ENCODE measurements at regions not wholly inside any gene's neighbourhood (a gene's known extent, or its start where the extent isn't known, plus 50 kb on each side); places are given as distances from the start of the nearest gene placed in this dataset.
A peak's percentile ranks its signal among the peaks of the same experiment; 100 is the strongest.
"Not testable (repeated sequence)": the region's sequence is repeated elsewhere in the genome, so short reads cannot be mapped to it uniquely, and the experiment has no call there.

DNA sequence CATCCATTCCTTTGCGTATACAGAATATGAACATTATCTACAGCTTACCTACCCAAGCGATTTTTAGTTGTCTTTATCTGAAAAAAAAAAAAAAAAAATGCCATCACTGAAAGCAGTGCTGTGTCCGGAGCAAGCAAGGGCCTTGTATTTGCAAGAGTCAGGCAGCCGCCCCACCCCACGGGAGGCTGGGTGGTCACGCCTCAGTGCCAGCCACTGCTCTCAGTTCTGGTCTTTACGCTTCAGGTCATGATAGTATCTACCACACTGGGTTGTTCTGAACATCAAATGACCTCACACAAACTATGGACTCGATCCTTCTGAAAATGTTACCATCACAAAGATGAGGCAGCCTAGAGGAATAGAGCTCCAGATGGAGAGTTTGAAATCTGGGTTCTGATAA is 62.7 kb upstream of the HELT start:
- Mint-ChIP-seq H3K4me1 (ENCODE audit: low read depth) (peaks cover 4% of the 10 kb centered on the region), H3K36me3 (ENCODE audit: low read depth) (no peaks in the 10 kb centered on the region), H3K27me3 (ENCODE audit: low read depth) (peaks cover 26% of the 10 kb centered on the region), H3K27ac (no peak overlapping the region), H3K4me3 (ENCODE audit: low read depth) (no peak overlapping the region), H3K9me3 (no peaks in the 10 kb centered on the region)
- no peak for DNase-seq (ENCODE audit: low spot score)
- intact Hi-C loops (cut with micrococcal nuclease): no loop called here

DNA sequence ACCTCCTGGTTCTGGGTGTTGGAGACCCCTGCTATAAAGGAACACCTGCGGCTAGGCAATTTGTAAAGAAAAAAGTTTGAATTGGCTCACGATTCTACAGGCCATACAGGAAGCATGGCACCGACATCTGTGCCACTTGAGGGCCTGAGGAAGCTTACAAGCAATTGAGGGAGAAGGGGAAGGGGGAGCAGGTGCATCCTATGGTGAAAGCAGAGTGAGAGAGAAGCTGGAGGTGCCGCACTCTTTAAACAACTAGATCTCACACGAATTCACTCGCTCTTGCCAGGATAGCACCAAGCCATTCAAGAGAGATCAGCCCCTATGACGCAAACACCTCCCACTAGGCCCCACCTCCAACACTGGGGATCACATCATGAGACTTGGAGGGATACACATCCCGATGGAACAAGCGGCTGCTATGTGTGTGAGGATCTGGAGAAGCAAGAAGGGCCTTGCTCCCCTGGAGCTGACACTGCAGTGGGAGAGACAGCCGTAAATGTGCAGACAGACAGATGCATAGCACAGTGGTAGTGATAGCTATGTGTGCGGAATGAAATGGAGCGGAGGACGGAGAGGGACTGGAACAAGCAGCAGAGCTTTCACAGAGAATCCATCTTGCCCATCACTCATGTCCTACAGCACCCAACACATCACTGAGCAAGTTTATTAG is 60.7 kb upstream of the HELT start:
- Mint-ChIP-seq H3K36me3 (ENCODE audit: low read depth) (no peaks in the 10 kb centered on the region), H3K27me3 (ENCODE audit: low read depth) (peaks cover 26% of the 10 kb centered on the region), H3K27ac (no peak overlapping the region), H3K9me3 (no peaks in the 10 kb centered on the region), H3K4me1 (ENCODE audit: low read depth) (peaks cover 4% of the 10 kb centered on the region), H3K4me3 (ENCODE audit: low read depth) (no peak overlapping the region)
- intact Hi-C loops (cut with micrococcal nuclease): no loop called here
- no peak for DNase-seq (ENCODE audit: low spot score)

DNA sequence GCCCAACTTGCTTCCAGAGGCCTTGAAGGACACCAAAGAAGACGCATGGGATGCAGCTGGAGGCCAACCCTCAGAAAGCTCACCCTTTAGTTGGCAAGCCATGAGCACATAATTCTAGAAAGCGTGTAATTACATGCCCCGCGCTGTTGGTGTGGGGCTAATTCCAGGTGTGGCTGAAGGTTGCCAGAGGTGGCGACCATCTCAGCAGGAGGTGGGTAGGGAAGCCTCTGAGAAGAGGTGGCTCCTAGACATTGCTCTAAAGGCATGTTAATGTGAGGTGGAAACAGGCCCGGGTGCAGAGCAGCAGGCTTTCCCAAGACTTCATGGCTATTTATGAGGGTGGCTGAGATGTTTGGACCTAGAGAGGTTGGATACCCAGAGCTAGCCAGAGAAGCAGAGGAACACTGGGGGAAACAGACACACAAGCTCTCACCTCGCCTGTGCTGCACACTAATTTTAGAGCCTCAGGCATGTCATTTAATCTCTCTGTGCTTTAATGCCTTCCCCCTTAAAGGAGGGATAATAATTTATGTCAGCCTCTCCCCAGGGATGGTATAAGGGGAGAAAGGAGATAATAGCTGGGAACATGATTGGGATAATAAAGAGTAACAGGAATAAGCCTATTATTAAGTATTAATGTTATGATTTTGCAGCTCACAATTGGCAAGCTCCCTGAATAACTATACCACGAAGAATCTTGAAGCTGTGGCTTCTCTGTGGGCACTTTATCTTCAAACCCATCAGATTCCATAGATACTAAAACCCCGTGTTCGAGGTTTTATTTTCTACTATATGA is 60.0 kb upstream of the HELT start:
- no peak overlapping the region for H3K27ac Mint-ChIP-seq
- peaks cover 4% of the 10 kb centered on the region for H3K4me1 Mint-ChIP-seq (ENCODE audit: low read depth)
- H3K27me3 Mint-ChIP-seq (ENCODE audit: low read depth): peaks cover 26% of the 10 kb centered on the region
- DNase-seq (ENCODE audit: low spot score): no peak
- no peaks in the 10 kb centered on the region for H3K9me3 Mint-ChIP-seq
- H3K4me3 Mint-ChIP-seq (ENCODE audit: low read depth): no peak overlapping the region
- H3K36me3 Mint-ChIP-seq (ENCODE audit: low read depth): no peaks in the 10 kb centered on the region
- intact Hi-C loops (cut with micrococcal nuclease): no loop called here

DNA sequence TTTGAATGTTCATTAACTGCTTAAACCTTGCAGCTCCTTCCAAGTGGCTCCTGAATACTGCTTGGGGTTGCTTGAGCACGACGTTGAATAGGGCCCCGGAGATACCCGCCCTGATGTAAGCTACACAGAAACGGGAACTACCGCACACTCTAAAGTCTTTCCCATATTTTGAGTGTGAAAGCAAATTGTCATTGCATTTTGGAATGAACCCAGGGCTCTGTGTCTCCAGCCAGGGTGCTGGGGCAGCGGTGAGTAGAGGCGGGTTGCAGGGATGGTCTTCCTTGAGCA is 59.4 kb upstream of the HELT start:
- Mint-ChIP-seq H3K4me3 (ENCODE audit: low read depth) (no peak overlapping the region), H3K4me1 (ENCODE audit: low read depth) (peaks cover 4% of the 10 kb centered on the region), H3K27ac (no peak overlapping the region), H3K9me3 (no peaks in the 10 kb centered on the region), H3K36me3 (ENCODE audit: low read depth) (no peaks in the 10 kb centered on the region), H3K27me3 (ENCODE audit: low read depth) (peaks cover 25% of the 10 kb centered on the region)
- DNase-seq (ENCODE audit: low spot score): no peak
- intact Hi-C loops (cut with micrococcal nuclease): no loop called here

DNA sequence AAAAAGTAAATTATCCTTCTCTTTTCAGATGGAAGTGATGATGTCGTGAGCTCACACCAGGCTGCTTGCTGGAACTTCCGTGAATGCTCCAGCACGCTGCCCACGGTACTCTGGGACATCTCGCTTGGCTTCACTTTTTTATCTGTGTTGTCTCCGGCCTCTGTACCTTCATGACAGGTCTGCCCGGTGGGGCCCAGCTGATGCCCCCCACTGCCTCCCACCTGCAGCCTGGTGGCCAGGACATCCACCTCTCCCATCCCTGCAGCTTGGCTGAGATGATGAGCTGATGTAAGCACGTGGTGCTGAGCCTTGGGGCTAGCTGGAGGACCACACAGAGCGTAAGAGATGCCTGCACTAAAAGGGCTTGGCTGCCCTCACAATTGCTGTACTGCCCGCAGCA is 59.0 kb upstream of the HELT start:
- Mint-ChIP-seq H3K4me3 (ENCODE audit: low read depth) (no peak overlapping the region), H3K27me3 (ENCODE audit: low read depth) (peaks cover 21% of the 10 kb centered on the region), H3K9me3 (no peaks in the 10 kb centered on the region), H3K27ac (no peak overlapping the region), H3K36me3 (ENCODE audit: low read depth) (no peaks in the 10 kb centered on the region), H3K4me1 (ENCODE audit: low read depth) (peaks cover 4% of the 10 kb centered on the region)
- DNase-seq (ENCODE audit: low spot score): no peak
- intact Hi-C loops (cut with micrococcal nuclease): no loop called here

DNA sequence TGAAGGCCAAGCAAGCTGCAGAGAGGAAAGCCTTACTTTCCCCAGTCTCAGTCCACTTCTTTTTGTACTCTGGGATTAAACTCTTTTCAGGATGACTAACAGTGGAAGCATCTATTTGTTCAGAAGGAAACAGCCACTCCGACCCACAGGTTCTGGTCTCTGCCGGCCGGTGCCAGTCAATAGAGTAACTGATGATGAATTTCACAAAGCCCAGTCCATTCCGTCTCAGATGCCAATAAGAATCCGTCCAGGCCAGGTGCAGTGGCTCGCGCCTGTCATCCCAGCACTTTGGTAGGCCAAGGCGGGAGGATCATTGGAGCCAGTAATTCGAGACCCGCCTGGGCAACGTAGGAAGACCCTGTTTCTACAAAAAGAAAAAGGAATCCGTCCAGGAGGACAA is 58.5 kb upstream of the HELT start:
- Mint-ChIP-seq H3K27me3 (ENCODE audit: low read depth) (peaks cover 21% of the 10 kb centered on the region), H3K4me3 (ENCODE audit: low read depth) (no peak overlapping the region), H3K4me1 (ENCODE audit: low read depth) (peaks cover 4% of the 10 kb centered on the region), H3K27ac (no peak overlapping the region), H3K36me3 (ENCODE audit: low read depth) (no peaks in the 10 kb centered on the region), H3K9me3 (peaks cover under 1% of the 10 kb centered on the region)
- DNase-seq (ENCODE audit: low spot score): no peak
- intact Hi-C loops (cut with micrococcal nuclease): loop anchor here (10.0 kb wide), 1 partner anchor 105 kb away; no protein-coding TSS in a partner anchor

DNA sequence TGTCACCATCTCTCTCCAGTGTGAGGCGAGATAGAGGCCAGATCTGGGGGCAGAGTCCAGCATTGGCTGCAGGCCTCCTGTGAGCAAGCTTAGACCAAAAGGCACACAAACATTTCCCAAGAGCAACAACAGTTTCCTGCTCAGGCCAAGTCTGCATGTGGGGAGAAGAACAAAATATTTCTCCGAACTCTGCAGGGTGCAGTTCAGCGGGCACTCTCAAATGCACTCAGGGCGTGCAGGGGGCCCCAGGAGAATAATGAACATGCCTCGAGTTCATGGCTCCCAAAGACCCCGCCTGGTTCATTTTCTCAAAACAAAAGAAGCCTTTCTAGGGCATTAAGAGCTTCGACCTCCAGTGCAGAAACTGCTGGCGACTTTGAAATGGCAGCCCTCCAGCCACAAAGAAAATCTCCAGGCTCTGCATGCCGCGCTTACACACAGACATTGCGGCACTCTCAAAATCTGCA is 57.8 kb upstream of the HELT start:
- Mint-ChIP-seq H3K9me3 (peaks cover 4% of the 10 kb centered on the region), H3K27ac (no peak overlapping the region), H3K27me3 (ENCODE audit: low read depth) (peaks cover 23% of the 10 kb centered on the region), H3K4me3 (ENCODE audit: low read depth) (no peak overlapping the region), H3K36me3 (ENCODE audit: low read depth) (peaks cover 3% of the 10 kb centered on the region), H3K4me1 (ENCODE audit: low read depth) (peaks cover 5% of the 10 kb centered on the region)
- intact Hi-C loops (cut with micrococcal nuclease): loop anchor here (10.0 kb wide), 1 partner anchor 106 kb away; no protein-coding TSS in a partner anchor
- DNase-seq (ENCODE audit: low spot score): no peak

DNA sequence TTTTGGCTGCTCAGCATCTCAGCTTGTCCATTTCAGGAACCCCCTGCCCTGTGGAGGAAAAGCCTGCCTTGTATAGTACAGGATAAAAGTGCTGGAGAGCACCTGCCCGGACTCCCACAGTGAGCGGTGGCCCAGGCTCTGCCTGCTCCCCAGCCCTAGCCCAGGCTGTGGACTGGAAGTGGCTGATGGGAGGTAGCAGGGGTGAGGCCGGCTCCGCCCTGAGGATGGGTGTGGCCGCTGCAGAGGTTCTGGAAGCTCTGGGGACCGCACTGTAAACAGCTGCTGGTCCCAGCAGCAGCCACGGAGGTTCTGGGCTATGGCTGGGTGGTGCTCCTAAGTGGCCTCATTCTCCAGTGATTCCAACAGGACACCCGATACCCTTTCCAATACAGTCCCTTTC is 56.6 kb upstream of the HELT start:
- DNase-seq (ENCODE audit: low spot score): no peak
- peaks cover 23% of the 10 kb centered on the region for H3K27me3 Mint-ChIP-seq (ENCODE audit: low read depth)
- peaks cover 5% of the 10 kb centered on the region for H3K4me1 Mint-ChIP-seq (ENCODE audit: low read depth)
- H3K4me3 Mint-ChIP-seq (ENCODE audit: low read depth): no peak overlapping the region
- H3K9me3 Mint-ChIP-seq: peaks cover 4% of the 10 kb centered on the region
- intact Hi-C loops (cut with micrococcal nuclease): loop anchor here (10.0 kb wide), 1 partner anchor 107 kb away; no protein-coding TSS in a partner anchor
- H3K36me3 Mint-ChIP-seq (ENCODE audit: low read depth): peaks cover 3% of the 10 kb centered on the region
- no peak overlapping the region for H3K27ac Mint-ChIP-seq

DNA sequence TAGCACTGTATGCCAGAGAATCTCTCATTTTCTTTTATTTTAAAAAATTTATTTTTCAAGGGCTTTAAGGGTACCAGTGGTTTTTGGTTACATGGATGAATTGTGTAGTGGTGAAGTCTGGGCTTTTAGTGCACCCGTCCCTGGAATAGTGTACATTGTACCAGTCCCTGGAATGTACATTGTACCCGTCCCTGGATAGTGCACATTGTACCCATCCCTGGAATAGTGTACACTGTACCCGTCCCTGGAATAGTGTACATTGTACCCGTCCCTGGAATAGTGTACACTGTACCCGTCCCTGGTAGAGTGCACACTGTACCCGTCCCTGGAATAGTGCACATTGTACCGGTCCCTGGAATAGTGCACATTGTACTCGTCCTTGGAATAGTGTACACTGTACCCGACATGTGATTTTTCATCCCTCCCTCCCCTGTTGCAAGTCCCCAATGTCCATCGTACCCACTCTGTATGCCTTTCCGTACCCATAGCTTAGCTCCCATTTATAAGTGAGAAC is 56.1 kb upstream of the HELT start:
- peaks cover 22% of the 10 kb centered on the region for H3K27me3 Mint-ChIP-seq (ENCODE audit: low read depth)
- H3K27ac Mint-ChIP-seq: no peak overlapping the region
- peaks cover 5% of the 10 kb centered on the region for H3K4me1 Mint-ChIP-seq (ENCODE audit: low read depth)
- peaks cover 3% of the 10 kb centered on the region for H3K36me3 Mint-ChIP-seq (ENCODE audit: low read depth)
- H3K9me3 Mint-ChIP-seq: peaks cover 4% of the 10 kb centered on the region
- DNase-seq (ENCODE audit: low spot score): no peak
- H3K4me3 Mint-ChIP-seq (ENCODE audit: low read depth): no peak overlapping the region
- intact Hi-C loops (cut with micrococcal nuclease): loop anchor here (10.0 kb wide), 1 partner anchor 107 kb away; no protein-coding TSS in a partner anchor

DNA sequence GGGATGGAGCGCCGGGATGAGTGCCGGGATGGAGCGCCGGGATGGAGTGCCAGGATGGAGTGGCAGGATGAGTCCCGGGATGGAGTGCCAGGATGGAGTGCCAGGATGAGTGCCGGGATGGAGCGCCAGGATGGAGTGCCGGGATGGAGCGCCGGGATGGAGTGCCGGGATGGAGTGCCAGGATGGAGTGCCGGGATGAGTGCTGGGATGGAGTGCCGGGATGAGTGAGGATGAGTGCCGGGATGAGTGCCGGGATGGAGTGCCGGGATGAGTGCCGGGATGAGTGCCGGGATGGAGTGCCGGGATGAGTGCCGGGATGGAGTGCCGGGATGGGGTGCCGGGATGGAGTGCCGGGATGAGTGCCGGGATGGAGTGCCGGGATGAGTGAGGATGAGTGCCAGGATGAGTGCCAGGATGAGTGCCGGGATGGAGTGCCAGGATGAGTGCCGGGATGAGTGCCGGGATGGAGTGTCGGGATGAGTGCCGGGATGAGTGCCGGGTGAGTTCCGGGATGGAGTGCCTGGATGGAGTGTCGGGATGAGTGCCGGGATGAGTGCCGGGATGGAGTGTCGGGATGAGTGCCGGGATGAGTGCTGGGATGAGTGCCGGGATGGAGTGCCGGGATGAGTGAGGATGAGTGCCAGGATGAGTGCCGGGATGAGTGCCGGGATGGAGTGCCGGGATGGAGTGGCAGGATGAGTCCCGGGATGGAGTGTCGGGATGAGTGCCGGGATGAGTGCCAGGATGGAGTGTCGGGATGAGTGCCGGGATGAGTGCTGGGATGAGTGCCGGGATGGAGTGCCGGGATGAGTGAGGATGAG is 52.9 kb upstream of the HELT start:
- Mint-ChIP-seq H3K27ac (peak overlapping the region; percentile 82), H3K9me3 (peaks cover 12% of the 10 kb centered on the region)
- not testable (repeated sequence) for H3K4me1 Mint-ChIP-seq (ENCODE audit: low read depth); H3K27me3 Mint-ChIP-seq (ENCODE audit: low read depth); H3K4me3 Mint-ChIP-seq (ENCODE audit: low read depth); H3K36me3 Mint-ChIP-seq (ENCODE audit: low read depth)
- DNase-seq (ENCODE audit: low spot score): peak; percentile 26
- intact Hi-C loops (cut with micrococcal nuclease): loop anchor here (10.0 kb wide), 1 partner anchor 111 kb away; no protein-coding TSS in a partner anchor

DNA sequence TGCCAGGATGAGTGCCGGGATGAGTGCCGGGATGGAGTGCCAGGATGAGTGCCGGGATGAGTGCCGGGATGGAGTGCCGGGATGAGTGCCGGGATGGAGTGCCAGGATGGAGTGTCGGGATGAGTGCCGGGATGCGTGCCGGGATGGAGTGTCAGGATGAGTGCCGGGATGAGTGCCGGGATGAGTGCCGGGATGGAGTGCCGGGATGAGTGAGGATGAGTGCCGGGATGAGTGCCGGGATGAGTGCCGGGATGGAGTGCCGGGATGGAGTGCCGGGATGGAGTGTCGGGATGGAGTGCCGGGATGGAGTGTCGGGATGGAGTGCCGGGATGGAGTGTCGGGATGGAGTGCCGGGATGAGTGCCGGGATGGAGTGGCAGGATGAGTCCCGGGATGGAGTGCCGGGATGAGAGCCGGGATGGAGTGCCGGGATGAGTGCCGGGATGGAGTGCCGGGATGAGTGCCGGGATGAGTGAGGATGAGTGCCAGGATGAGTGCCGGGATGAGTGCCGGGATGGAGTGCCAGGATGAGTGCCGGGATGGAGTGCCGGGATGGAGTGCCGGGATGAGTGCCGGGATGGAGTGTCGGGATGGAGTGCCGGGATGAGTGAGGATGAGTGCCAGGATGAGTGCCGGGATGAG is 52.1 kb upstream of the HELT start:
- not testable (repeated sequence) for H3K27me3 Mint-ChIP-seq (ENCODE audit: low read depth); H3K4me3 Mint-ChIP-seq (ENCODE audit: low read depth); H3K27ac Mint-ChIP-seq; H3K36me3 Mint-ChIP-seq (ENCODE audit: low read depth); H3K4me1 Mint-ChIP-seq (ENCODE audit: low read depth); DNase-seq (ENCODE audit: low spot score)
- peaks cover 16% of the 10 kb centered on the region for H3K9me3 Mint-ChIP-seq
- intact Hi-C loops (cut with micrococcal nuclease): loop anchor here (10.0 kb wide), 1 partner anchor 111 kb away; no protein-coding TSS in a partner anchor

DNA sequence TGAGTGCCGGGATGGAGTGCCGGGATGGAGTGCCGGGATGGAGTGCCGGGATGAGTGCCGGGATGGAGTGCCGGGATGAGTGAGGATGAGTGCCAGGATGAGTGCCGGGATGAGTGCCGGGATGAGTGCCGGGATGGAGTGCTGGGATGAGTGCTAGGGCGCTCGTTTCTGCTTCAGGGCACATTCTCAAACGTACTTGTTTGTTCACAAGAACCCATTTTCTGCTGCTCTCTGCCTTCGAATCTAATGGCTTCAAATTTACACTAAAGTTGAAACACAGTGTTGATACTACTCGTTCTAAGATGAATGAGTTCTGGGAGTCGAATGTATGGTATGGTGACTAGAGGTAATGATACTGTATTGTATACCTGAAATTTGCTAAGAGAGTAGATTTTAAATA is 50.6 kb upstream of the HELT start:
- not testable (repeated sequence) for H3K4me3 Mint-ChIP-seq (ENCODE audit: low read depth); H3K27me3 Mint-ChIP-seq (ENCODE audit: low read depth); H3K4me1 Mint-ChIP-seq (ENCODE audit: low read depth); DNase-seq (ENCODE audit: low spot score); H3K36me3 Mint-ChIP-seq (ENCODE audit: low read depth)
- peaks cover 23% of the 10 kb centered on the region for H3K9me3 Mint-ChIP-seq
- intact Hi-C loops (cut with micrococcal nuclease): loop anchor here (10.0 kb wide), 1 partner anchor 113 kb away; no protein-coding TSS in a partner anchor
- H3K27ac Mint-ChIP-seq: peak overlapping the region; percentile 37

Measured in activated T-helper 2 cell treated with anti-CD3 and anti-CD28 coated beads, Interferon-gamma antibody, Interleukin-2, Interleukin-4, amounts not matched to agents 10 μg/mL and 5 μg/mL and 100 μg/mL, durations not matched to agents 14 hours and 24 hours and 36 hours (primary cell).